CD4-positive, alpha-beta T cell (primary cell): ENCODE measurements at regions not wholly inside any gene's neighbourhood (a gene's known extent, or its start where the extent isn't known, plus 50 kb on each side); places are given as distances from the start of the nearest gene placed in this dataset.

ENCODE experiments used
- ATAC-seq: fragments of 200-7000 bp; cut with Tn5 transposase; one replicate; pipeline ENCODE4 v1.10.0; 2022; ENCODE audit warnings: mild to moderate bottlenecking; ENCODE audit not compliant: poor library complexity
- CTCF ChIA-PET: fragments of 350-600 bp; sonication (Branson Sonifier 250); formaldehyde crosslinking; loops from one replicate; lab custom pipeline; 2021; ENCODE audit warnings: antibody characterized with exemption, inconsistent platforms; lab: Charles Lee
- POLR2A ChIA-PET: fragments of 350-600 bp; sonication (Branson Sonifier 250); formaldehyde crosslinking; loops from one replicate; lab custom pipeline; 2021; ENCODE audit warnings: antibody characterized with exemption, inconsistent platforms; lab: Charles Lee
- DNase-seq, 14 experiments: peaks; one replicate each; pipeline ENCODE4 v3.0.0-alpha.2; 2013 to 2020; ENCODE audit warnings: mixed read lengths in 2 of 14
- H3K27ac ChIP-seq, 2 donors: one replicate each; pipeline versions ENCODE4 v1.5.1 to v1.7.0; 2013; ENCODE audit warnings: low read length in 2 of 2, low read depth in 1 of 2, mild to moderate bottlenecking in 1 of 2
- H3K27me3 ChIP-seq, 2 experiments: 1 replicate in 1 of 2; 2 replicates in 1 of 2; pipeline versions ENCODE4 v1.6.1 to v1.7.0; 2013; ENCODE audit warnings: low read length in 2 of 2, control low read depth in 1 of 2, mild to moderate bottlenecking in 1 of 2, moderate library complexity in 1 of 2; ENCODE audit not compliant: insufficient read depth in 2 of 2, control insufficient read depth in 1 of 2
- H3K36me3 ChIP-seq: one replicate; pipeline ENCODE4 v1.6.1; 2013; ENCODE audit warnings: low read length, control low read depth; ENCODE audit not compliant: insufficient read depth
- H3K4me1 ChIP-seq: one replicate; pipeline ENCODE4 v1.6.1; 2013; ENCODE audit warnings: low read length, control low read depth; ENCODE audit not compliant: insufficient read depth
- H3K4me3 ChIP-seq: one replicate; pipeline ENCODE4 v1.5.1; 2013; ENCODE audit warnings: mild to moderate bottlenecking, low read length, moderate library complexity
- H3K9me3 ChIP-seq, 2 experiments: 1 replicate in 1 of 2; 2 replicates in 1 of 2; pipeline versions ENCODE4 v1.6.1 to v1.7.0; 2013; ENCODE audit warnings: low read length in 2 of 2, mild to moderate bottlenecking in 2 of 2, control low read depth in 1 of 2, moderate library complexity in 1 of 2; ENCODE audit not compliant: control insufficient read depth in 1 of 2, insufficient read depth in 1 of 2
- H3K27ac Mint-ChIP-seq: one replicate; pipeline ENCODE4 v1.8.0; 2020; ENCODE audit warnings: mixed read lengths
- H3K27me3 Mint-ChIP-seq: one replicate; pipeline ENCODE4 v1.8.0; 2021; ENCODE audit warnings: mixed read lengths
- H3K36me3 Mint-ChIP-seq: one replicate; pipeline ENCODE4 v1.8.0; 2021; ENCODE audit warnings: low read depth, mixed read lengths
- H3K4me1 Mint-ChIP-seq: one replicate; pipeline ENCODE4 v1.8.0; 2021; ENCODE audit warnings: low read depth, mixed read lengths
- H3K4me3 Mint-ChIP-seq: one replicate; pipeline ENCODE4 v1.8.0; 2020; ENCODE audit warnings: mild to moderate bottlenecking, mixed read lengths
- H3K9me3 Mint-ChIP-seq: one replicate; pipeline ENCODE4 v1.8.0; 2020; ENCODE audit warnings: mixed read lengths
- intact Hi-C, 2 experiments: fragments of 100-400 bp; cut with DNase I in 1 of 2; cut with micrococcal nuclease in 1 of 2; formaldehyde crosslinking; loops; one replicate each; pipeline versions ENCODE4 v1.15.1 to v1.9.0; 2023 to 2025; cut with DNase I, micrococcal nuclease
- TF ChIP-seq, protein P1 (sequence below): fragments of 200-600 bp; IDR thresholded peaks from one replicate; pipeline ENCODE4 v1.8.0; 2022; ENCODE audit warnings: antibody characterized with exemption, mild to moderate bottlenecking

DNA sequence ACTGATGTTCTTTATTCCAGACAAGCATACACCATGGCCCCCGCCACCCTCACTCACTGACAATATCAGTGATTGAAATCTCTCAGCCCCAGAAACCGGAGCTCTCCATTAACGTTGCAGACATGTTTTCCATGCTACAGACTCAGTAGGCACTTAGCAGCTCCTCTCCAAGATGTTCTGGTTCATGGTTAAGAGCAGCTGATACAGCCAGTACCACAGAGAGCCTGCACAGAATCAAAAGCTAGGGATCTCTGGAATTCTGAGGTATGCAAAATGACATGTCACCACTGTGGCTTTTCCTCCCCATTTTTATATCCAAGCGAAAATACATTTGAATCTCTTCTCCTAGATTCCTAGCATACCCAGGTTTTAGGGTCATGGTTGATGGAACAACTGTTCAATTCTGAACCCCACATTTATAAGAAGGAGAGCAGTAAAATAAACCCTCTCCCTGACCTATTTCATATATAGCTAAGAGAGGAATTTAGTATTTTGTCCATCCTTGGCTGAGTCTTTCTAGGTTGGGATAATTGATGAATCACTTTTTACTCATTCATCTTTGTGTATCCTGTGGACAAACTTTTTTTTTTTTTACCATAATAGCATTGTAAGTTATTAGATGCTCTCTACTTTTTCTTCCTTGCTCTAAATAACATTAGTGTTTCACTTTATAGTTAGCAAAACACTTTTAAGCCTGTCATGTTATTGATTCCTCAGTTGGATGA, 488.4 kb upstream of the PIK3C3 start:
- no peaks in the 10 kb centered on the region for H3K27me3 ChIP-seq
- no peaks in the 10 kb centered on the region for H3K36me3 ChIP-seq
- no peaks in the 10 kb centered on the region for H3K4me1 Mint-ChIP-seq
- H3K27ac Mint-ChIP-seq, result no peak overlapping the region
- H3K27ac ChIP-seq, result no peak overlapping the region
- ChIA-PET POLR2A (no interaction called here), CTCF (no interaction called here)
- peaks cover 4% of the 10 kb centered on the region for H3K9me3 Mint-ChIP-seq
- intact Hi-C loops, result no loop called here
- no peaks in the 10 kb centered on the region for H3K27me3 Mint-ChIP-seq
- TF ChIP-seq, protein P1, sequence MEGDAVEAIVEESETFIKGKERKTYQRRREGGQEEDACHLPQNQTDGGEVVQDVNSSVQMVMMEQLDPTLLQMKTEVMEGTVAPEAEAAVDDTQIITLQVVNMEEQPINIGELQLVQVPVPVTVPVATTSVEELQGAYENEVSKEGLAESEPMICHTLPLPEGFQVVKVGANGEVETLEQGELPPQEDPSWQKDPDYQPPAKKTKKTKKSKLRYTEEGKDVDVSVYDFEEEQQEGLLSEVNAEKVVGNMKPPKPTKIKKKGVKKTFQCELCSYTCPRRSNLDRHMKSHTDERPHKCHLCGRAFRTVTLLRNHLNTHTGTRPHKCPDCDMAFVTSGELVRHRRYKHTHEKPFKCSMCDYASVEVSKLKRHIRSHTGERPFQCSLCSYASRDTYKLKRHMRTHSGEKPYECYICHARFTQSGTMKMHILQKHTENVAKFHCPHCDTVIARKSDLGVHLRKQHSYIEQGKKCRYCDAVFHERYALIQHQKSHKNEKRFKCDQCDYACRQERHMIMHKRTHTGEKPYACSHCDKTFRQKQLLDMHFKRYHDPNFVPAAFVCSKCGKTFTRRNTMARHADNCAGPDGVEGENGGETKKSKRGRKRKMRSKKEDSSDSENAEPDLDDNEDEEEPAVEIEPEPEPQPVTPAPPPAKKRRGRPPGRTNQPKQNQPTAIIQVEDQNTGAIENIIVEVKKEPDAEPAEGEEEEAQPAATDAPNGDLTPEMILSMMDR, result no peak
- H3K4me3 Mint-ChIP-seq, result no peak overlapping the region
- ATAC-seq (no peak), DNase-seq (no peak)
- H3K4me1 ChIP-seq, result no peaks in the 10 kb centered on the region
- H3K36me3 Mint-ChIP-seq, result no peaks in the 10 kb centered on the region
- H3K4me3 ChIP-seq, result no peak overlapping the region
- peaks cover 0 to 8% of the 10 kb centered on the region in 2 experiments for H3K9me3 ChIP-seq

DNA sequence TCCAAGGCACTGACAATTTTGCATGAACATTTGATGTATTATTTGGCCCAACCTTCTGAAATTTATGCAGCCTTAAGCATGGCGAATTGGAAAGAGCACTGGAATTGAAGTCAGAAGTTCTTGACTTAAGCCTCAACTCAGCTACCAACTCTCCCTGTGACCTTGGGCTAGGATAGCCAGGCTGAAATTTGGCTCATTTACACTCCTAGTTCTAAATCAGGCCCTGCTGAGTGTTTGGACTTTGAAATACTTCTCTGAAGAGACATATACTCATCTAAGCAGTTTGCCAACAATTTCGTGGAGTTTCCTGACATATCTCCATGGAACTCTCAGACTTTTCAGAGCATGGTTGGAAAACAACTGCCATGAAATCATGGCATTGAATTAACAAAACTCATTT, 489.6 kb upstream of the PIK3C3 start:
- no peak overlapping the region for H3K27ac Mint-ChIP-seq
- no peaks in the 10 kb centered on the region for H3K36me3 ChIP-seq
- H3K27me3 Mint-ChIP-seq, result no peaks in the 10 kb centered on the region
- ChIA-PET POLR2A (no interaction called here), CTCF (no interaction called here)
- H3K4me1 ChIP-seq, result no peaks in the 10 kb centered on the region
- no peaks in the 10 kb centered on the region for H3K4me1 Mint-ChIP-seq
- H3K4me3 ChIP-seq, result no peak overlapping the region
- ATAC-seq, result no peak
- H3K4me3 Mint-ChIP-seq, result no peak overlapping the region
- TF ChIP-seq, protein P1, result no peak
- no peaks in the 10 kb centered on the region for H3K27me3 ChIP-seq
- H3K27ac ChIP-seq, result no peak overlapping the region
- H3K36me3 Mint-ChIP-seq, result no peaks in the 10 kb centered on the region
- peaks cover 4% of the 10 kb centered on the region for H3K9me3 Mint-ChIP-seq
- peaks cover 0 to 8% of the 10 kb centered on the region in 2 experiments for H3K9me3 ChIP-seq
- intact Hi-C loops, result no loop called here
- no peak for DNase-seq

DNA sequence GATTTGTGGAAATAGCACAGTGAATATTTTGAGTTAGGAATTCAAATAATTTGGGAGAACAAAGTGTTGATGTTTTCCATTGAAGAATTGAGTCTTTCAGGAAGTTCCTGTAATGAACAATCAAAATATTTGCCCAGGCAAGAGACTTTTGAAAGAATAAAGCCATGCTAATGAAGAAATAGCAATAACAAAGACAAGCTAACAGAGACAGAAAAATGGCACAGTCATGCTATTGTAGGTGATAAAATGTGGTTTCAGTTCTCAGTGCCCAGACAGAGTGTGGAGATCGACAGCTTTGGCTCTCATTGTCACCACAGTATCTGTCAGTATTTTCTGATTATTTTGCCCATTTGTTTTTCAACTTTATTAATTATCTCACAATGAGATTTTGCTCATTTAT, 490.8 kb upstream of the PIK3C3 start:
- ChIA-PET CTCF (no interaction called here), POLR2A (no interaction called here)
- peaks cover 2% of the 10 kb centered on the region for H3K9me3 Mint-ChIP-seq
- H3K27ac ChIP-seq, result no peak overlapping the region
- no peaks in the 10 kb centered on the region for H3K27me3 Mint-ChIP-seq
- H3K36me3 ChIP-seq, result no peaks in the 10 kb centered on the region
- peaks cover 0 to 8% of the 10 kb centered on the region in 2 experiments for H3K9me3 ChIP-seq
- H3K4me1 ChIP-seq, result no peaks in the 10 kb centered on the region
- no peak for DNase-seq
- H3K27me3 ChIP-seq, result no peaks in the 10 kb centered on the region
- TF ChIP-seq, protein P1, result no peak
- H3K27ac Mint-ChIP-seq, result no peak overlapping the region
- H3K4me3 ChIP-seq, result no peak overlapping the region
- ATAC-seq, result no peak
- no peaks in the 10 kb centered on the region for H3K36me3 Mint-ChIP-seq
- intact Hi-C loops, result no loop called here
- no peak overlapping the region for H3K4me3 Mint-ChIP-seq
- H3K4me1 Mint-ChIP-seq, result no peaks in the 10 kb centered on the region
